ENCODE measurements at regions not wholly inside any gene's neighbourhood (a gene's known extent, or its start where the extent isn't known, plus 50 kb on each side); places are given as distances from the start of the nearest gene placed in this dataset.

GRCh38 chrX:13902406-13902805, 85.5 kb upstream of the GPM6B start:
- no peak for DNase-seq

- DNase-seq, result no peak
Measured at GRCh38 chrX:13901354-13901753, 84.5 kb upstream of the GPM6B start.

- no peak for DNase-seq
Measured at GRCh38 chrX:13900351-13900750, 83.5 kb upstream of the GPM6B start.

- no peak for DNase-seq
Measured at GRCh38 chrX:13899607-13900006, 82.7 kb upstream of the GPM6B start.

GRCh38 chrX:13898603-13899002, 81.7 kb upstream of the GPM6B start:
- DNase-seq, result no peak

- DNase-seq, result no peak
Measured at GRCh38 chrX:13898083-13898482, 81.2 kb upstream of the GPM6B start.

- no peak for DNase-seq
Measured at GRCh38 chrX:13897566-13897965, 80.7 kb upstream of the GPM6B start.

- no peak for DNase-seq
Measured at GRCh38 chrX:13894888-13895565, 78.1 kb upstream of the GPM6B start.

GRCh38 chrX:13893826-13894225, 76.9 kb upstream of the GPM6B start:
- DNase-seq, result no peak

- DNase-seq, result no peak
Measured at GRCh38 chrX:13892856-13893255, 76.0 kb upstream of the GPM6B start.

- DNase-seq, result no peak
Measured at GRCh38 chrX:13891377-13892140, 74.7 kb upstream of the GPM6B start.

- no peak for DNase-seq
Measured at GRCh38 chrX:13890806-13891205, 73.9 kb upstream of the GPM6B start.

- DNase-seq, result no peak
Measured at GRCh38 chrX:13888284-13888683, 71.4 kb upstream of the GPM6B start.

GRCh38 chrX:13885591-13885990, 68.7 kb upstream of the GPM6B start:
- DNase-seq, result no peak

- no peak for DNase-seq
Measured at GRCh38 chrX:13876652-13877051, 59.8 kb upstream of the GPM6B start.

GRCh38 chrX:13875572-13875971, 58.7 kb upstream of the GPM6B start:
- no peak for DNase-seq

GRCh38 chrX:13868591-13868990, 51.7 kb upstream of the GPM6B start:
- DNase-seq, result no peak

Measured in left hindlimb (tissue), 1 donor.